HCT116 (cell line): ENCODE measurements at regions not wholly inside any gene's neighbourhood (a gene's known extent, or its start where the extent isn't known, plus 50 kb on each side); places are given as distances from the start of the nearest gene placed in this dataset.

ENCODE experiments used
- CEBPB ChIP-seq: IDR thresholded peaks from 2 replicates; pipeline ENCODE4 v1.6.1; 2012; ENCODE audit warnings: low read depth
- CTCF ChIP-seq, 3 experiments: fragments of 200-600 bp in 1 of 3; sonication (generic) in 1 of 3; IDR thresholded peaks in 2 of 3; conservative IDR thresholded peaks in 1 of 3; 2 replicates each; pipeline ENCODE4 v1.5.1; 2012 to 2017; ENCODE audit warnings: low read depth in 2 of 3, low read length in 2 of 3, antibody characterized with exemption in 1 of 3, borderline replicate concordance in 1 of 3, control low read depth in 1 of 3, mild to moderate bottlenecking in 1 of 3, mixed read lengths in 1 of 3, mixed run types in 1 of 3, moderate library complexity in 1 of 3; ENCODE audit not compliant: insufficient read depth in 1 of 3
- EGR1 ChIP-seq: IDR thresholded peaks from 2 replicates; pipeline ENCODE4 v1.6.1; 2012; ENCODE audit warnings: low read depth
- ELF1 ChIP-seq: IDR thresholded peaks from 2 replicates; pipeline ENCODE4 v1.6.1; 2012; ENCODE audit warnings: low read depth, borderline replicate concordance
- EZH2 ChIP-seq: fragments of 200-600 bp; sonication (generic); IDR thresholded peaks from 2 replicates; pipeline ENCODE4 v1.6.1; 2017; ENCODE audit warnings: antibody characterized with exemption, mixed run types
- EZH2phosphoT487 ChIP-seq: fragments of 200-600 bp; IDR thresholded peaks from 2 replicates; pipeline ENCODE4 v1.6.1; 2018; ENCODE audit warnings: antibody characterized with exemption, borderline replicate concordance
- FOSL1 ChIP-seq: IDR thresholded peaks from 2 replicates; pipeline ENCODE4 v1.6.1; 2012; ENCODE audit warnings: low read depth
- POLR2A ChIP-seq: IDR thresholded peaks from 2 replicates; pipeline ENCODE4 v1.7.0; 2011; ENCODE audit warnings: borderline replicate concordance; ENCODE audit not compliant: insufficient read depth, insufficient read length; ENCODE audit errors: extremely low read depth
- POLR2AphosphoS5 ChIP-seq: IDR thresholded peaks from 2 replicates; pipeline ENCODE4 v1.6.1; 2011; ENCODE audit warnings: mild to moderate bottlenecking, low read depth, low read length, moderate library complexity
- REST ChIP-seq: IDR thresholded peaks from 2 replicates; pipeline ENCODE4 v1.6.1; 2012; ENCODE audit warnings: low read depth
- TCF7L2 ChIP-seq: IDR thresholded peaks from 2 replicates; pipeline ENCODE4 v1.7.0; 2011; ENCODE audit warnings: borderline replicate concordance, inconsistent platforms; ENCODE audit not compliant: insufficient read depth, insufficient read length; ENCODE audit errors: extremely low read depth
- ZNF274 ChIP-seq: fragments of 200-500 bp; sonication (Bioruptor generic); IDR thresholded peaks from 2 replicates; pipeline ENCODE4 v1.6.1; 2014; ENCODE audit warnings: mild to moderate bottlenecking, low read depth, low read length, inconsistent platforms
- TF ChIP-seq, protein P1 (sequence below): IDR thresholded peaks from 2 replicates; pipeline ENCODE4 v1.6.1; 2011; ENCODE audit warnings: mild to moderate bottlenecking, low read length, moderate library complexity; ENCODE audit not compliant: insufficient replicate concordance; ENCODE audit errors: extremely low read depth

GRCh38 chr13:50550151-50550550 is 293.3 kb downstream of the DLEU7 start:
- no peak for TF ChIP-seq CTCF (IDR thresholded peaks at IDR 0.05 in 2 of 3, conservative IDR thresholded peaks at IDR 0.05 in 1 of 3; ENCODE audit: borderline replicate concordance in 1 of 3, insufficient read depth in 1 of 3, low read depth in 2 of 3, low read length in 2 of 3)
- no peak for TF ChIP-seq EZH2phosphoT487
- no peak for TF ChIP-seq EGR1
- TF ChIP-seq POLR2AphosphoS5: no peak
- TF ChIP-seq EZH2: no peak
- no peak for TF ChIP-seq REST
- no peak for TF ChIP-seq TCF7L2
- no peak for TF ChIP-seq POLR2A
- TF ChIP-seq, protein P1, sequence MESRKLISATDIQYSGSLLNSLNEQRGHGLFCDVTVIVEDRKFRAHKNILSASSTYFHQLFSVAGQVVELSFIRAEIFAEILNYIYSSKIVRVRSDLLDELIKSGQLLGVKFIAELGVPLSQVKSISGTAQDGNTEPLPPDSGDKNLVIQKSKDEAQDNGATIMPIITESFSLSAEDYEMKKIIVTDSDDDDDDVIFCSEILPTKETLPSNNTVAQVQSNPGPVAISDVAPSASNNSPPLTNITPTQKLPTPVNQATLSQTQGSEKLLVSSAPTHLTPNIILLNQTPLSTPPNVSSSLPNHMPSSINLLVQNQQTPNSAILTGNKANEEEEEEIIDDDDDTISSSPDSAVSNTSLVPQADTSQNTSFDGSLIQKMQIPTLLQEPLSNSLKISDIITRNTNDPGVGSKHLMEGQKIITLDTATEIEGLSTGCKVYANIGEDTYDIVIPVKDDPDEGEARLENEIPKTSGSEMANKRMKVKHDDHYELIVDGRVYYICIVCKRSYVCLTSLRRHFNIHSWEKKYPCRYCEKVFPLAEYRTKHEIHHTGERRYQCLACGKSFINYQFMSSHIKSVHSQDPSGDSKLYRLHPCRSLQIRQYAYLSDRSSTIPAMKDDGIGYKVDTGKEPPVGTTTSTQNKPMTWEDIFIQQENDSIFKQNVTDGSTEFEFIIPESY: no peak
- no peak for TF ChIP-seq CEBPB
- TF ChIP-seq ZNF274: no peak
- no peak for TF ChIP-seq ELF1
- TF ChIP-seq FOSL1: no peak
